HEK293T (cell line): ENCODE measurements at regions not wholly inside any gene's neighbourhood (a gene's known extent, or its start where the extent isn't known, plus 50 kb on each side); places are given as distances from the start of the nearest gene placed in this dataset.

ENCODE experiments used
- ARNT ChIP-seq: fragments of 450-650 bp; IDR thresholded peaks from 2 replicates; pipeline ENCODE4 v1.6.1; 2017; ENCODE audit warnings: mild to moderate bottlenecking
- BHLHE40 ChIP-seq: fragments of 450-650 bp; IDR thresholded peaks from 2 replicates; pipeline ENCODE4 v1.6.1; 2016; ENCODE audit warnings: mild to moderate bottlenecking, moderate library complexity, borderline replicate concordance
- ELF4 ChIP-seq: fragments of 450-650 bp; IDR thresholded peaks from 2 replicates; pipeline ENCODE4 v1.6.1; 2017; ENCODE audit warnings: antibody characterized with exemption
- FOXA1 ChIP-seq: fragments of 450-650 bp; IDR thresholded peaks from 2 replicates; pipeline ENCODE4 v1.6.1; 2016; ENCODE audit warnings: mild to moderate bottlenecking
- FOXK2 ChIP-seq: fragments of 450-650 bp; IDR thresholded peaks from 2 replicates; pipeline ENCODE4 v1.6.1; 2016; ENCODE audit warnings: mild to moderate bottlenecking
- NFRKB ChIP-seq: fragments of 450-650 bp; IDR thresholded peaks from 2 replicates; pipeline ENCODE4 v1.6.1; 2016; ENCODE audit warnings: mild to moderate bottlenecking, moderate library complexity
- SP1 ChIP-seq: fragments of 450-650 bp; IDR thresholded peaks from 2 replicates; pipeline ENCODE4 v1.6.1; 2017
- SUZ12 ChIP-seq: fragments of 450-650 bp; IDR thresholded peaks from 2 replicates; pipeline ENCODE4 v1.6.1; 2016; ENCODE audit warnings: mild to moderate bottlenecking

DNA sequence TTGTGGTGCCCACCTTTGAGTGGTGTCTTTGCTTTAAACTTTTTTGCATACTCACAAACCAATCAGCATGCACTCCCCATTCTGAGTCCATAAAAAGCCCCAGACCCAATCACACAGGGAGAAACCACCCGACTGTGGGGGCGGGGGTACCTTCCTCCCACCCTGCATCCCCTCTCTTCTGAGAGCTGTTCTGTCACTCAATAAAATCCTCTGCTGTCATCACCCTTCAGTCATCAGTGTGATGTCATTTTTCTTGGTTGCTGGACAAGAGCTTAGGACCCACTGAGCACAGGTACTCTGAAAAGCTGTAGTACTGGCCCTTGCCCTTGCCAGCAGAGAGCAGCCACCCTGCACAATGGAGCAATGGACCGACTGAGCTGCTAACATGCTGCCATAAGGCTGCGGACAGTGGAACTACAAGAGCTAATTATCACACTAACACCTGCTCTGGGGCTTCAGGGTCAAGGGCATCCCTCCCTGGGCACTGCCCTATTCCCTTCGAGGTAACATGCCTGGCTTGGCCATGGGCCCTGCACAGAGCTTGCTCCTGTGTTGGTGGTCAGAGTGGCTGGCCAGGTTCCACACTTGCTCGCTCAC, 62.9 kb upstream of the PGRMC2 start:
- TF ChIP-seq SUZ12, result no peak
- TF ChIP-seq BHLHE40, result no peak
- TF ChIP-seq FOXK2, result no peak
- TF ChIP-seq NFRKB, result no peak
- no peak for TF ChIP-seq FOXA1
- no peak for TF ChIP-seq SP1
- TF ChIP-seq ELF4, result no peak
- TF ChIP-seq ARNT, result no peak
